ENCODE measurements at regions not wholly inside any gene's neighbourhood (a gene's known extent, or its start where the extent isn't known, plus 50 kb on each side); places are given as distances from the start of the nearest gene placed in this dataset.

DNA sequence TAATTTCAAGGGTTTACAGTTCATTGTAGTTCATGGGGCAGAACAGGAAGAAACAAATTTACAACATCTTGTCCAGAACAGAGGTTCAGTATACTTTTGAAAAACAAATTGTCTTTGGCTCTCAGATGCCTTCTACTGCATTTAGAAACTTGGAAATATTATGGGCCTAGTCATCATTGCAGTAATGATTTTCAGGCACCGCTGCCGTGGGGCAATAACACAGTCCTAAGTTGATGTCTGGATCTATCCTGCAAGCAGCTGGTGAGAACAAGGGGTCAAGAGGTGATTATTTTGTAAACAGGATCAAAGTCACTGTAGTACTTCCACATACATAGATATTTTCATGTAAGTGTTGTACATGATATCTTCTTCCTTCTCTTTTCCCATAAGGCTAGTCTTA, 82.5 kb upstream of the CAST start:
- H3K4me3 ChIP-seq (ENCODE audit: low read length, poor library complexity, severe bottlenecking), result no peak overlapping the region
- no peaks in the 10 kb centered on the region for H3K79me2 ChIP-seq (ENCODE audit: insufficient read depth, low read length)
- H3K36me3 ChIP-seq (ENCODE audit: insufficient read depth, low read length), result no peaks in the 10 kb centered on the region
- H3K27me3 ChIP-seq (ENCODE audit: insufficient read depth, low read length, poor library complexity, severe bottlenecking), result no peaks in the 10 kb centered on the region
- no peak overlapping the region for H3K4me2 ChIP-seq (ENCODE audit: low read depth, low read length, poor library complexity, severe bottlenecking)
- no peaks in the 10 kb centered on the region for H3K9me3 ChIP-seq (ENCODE audit: insufficient read depth, low read depth, low read length)
- no peak overlapping the region for H3K9ac ChIP-seq (ENCODE audit: low read depth, low read length, poor library complexity, severe bottlenecking)
- H3F3A ChIP-seq (ENCODE audit: low read depth), result no peaks in the 10 kb centered on the region
- no peaks in the 10 kb centered on the region for H3K4me1 ChIP-seq (ENCODE audit: insufficient read depth, low read length, poor library complexity, severe bottlenecking)
- no peaks in the 10 kb centered on the region for H4K20me1 ChIP-seq (ENCODE audit: insufficient read depth, low read length, poor library complexity, severe bottlenecking)
- no peak overlapping the region for H2AFZ ChIP-seq (ENCODE audit: low read length)
- TF ChIP-seq EZH2phosphoT487 (IDR thresholded peaks at IDR 0.05; ENCODE audit: borderline replicate concordance), result no peak
- TF ChIP-seq, protein P1, sequence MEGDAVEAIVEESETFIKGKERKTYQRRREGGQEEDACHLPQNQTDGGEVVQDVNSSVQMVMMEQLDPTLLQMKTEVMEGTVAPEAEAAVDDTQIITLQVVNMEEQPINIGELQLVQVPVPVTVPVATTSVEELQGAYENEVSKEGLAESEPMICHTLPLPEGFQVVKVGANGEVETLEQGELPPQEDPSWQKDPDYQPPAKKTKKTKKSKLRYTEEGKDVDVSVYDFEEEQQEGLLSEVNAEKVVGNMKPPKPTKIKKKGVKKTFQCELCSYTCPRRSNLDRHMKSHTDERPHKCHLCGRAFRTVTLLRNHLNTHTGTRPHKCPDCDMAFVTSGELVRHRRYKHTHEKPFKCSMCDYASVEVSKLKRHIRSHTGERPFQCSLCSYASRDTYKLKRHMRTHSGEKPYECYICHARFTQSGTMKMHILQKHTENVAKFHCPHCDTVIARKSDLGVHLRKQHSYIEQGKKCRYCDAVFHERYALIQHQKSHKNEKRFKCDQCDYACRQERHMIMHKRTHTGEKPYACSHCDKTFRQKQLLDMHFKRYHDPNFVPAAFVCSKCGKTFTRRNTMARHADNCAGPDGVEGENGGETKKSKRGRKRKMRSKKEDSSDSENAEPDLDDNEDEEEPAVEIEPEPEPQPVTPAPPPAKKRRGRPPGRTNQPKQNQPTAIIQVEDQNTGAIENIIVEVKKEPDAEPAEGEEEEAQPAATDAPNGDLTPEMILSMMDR (conservative IDR thresholded peaks at IDR 0.05; ENCODE audit: low read length), result no peak
- no peaks in the 10 kb centered on the region for H3K9me2 ChIP-seq (replicated peaks; ENCODE audit: low read depth, low read length)

GRCh38 chr5:96582343-96582742, 79.8 kb upstream of the CAST start:
- H3K9me3 ChIP-seq (ENCODE audit: insufficient read depth, low read depth, low read length), result no peaks in the 10 kb centered on the region
- no peaks in the 10 kb centered on the region for H3K36me3 ChIP-seq (ENCODE audit: insufficient read depth, low read length)
- H3K4me2 ChIP-seq (ENCODE audit: low read depth, low read length, poor library complexity, severe bottlenecking), result no peak overlapping the region
- TF ChIP-seq EZH2phosphoT487 (IDR thresholded peaks at IDR 0.05; ENCODE audit: borderline replicate concordance), result no peak
- TF ChIP-seq, protein P1 (conservative IDR thresholded peaks at IDR 0.05; ENCODE audit: low read length), result no peak
- H3K27me3 ChIP-seq (ENCODE audit: insufficient read depth, low read length, poor library complexity, severe bottlenecking), result no peaks in the 10 kb centered on the region
- no peak overlapping the region for H3K9ac ChIP-seq (ENCODE audit: low read depth, low read length, poor library complexity, severe bottlenecking)
- H3K79me2 ChIP-seq (ENCODE audit: insufficient read depth, low read length), result no peaks in the 10 kb centered on the region
- no peaks in the 10 kb centered on the region for H3K4me1 ChIP-seq (ENCODE audit: insufficient read depth, low read length, poor library complexity, severe bottlenecking)
- H3F3A ChIP-seq (ENCODE audit: low read depth), result no peaks in the 10 kb centered on the region
- no peak overlapping the region for H2AFZ ChIP-seq (ENCODE audit: low read length)
- no peak overlapping the region for H3K4me3 ChIP-seq (ENCODE audit: low read length, poor library complexity, severe bottlenecking)
- H3K9me2 ChIP-seq (replicated peaks; ENCODE audit: low read depth, low read length), result no peaks in the 10 kb centered on the region
- H4K20me1 ChIP-seq (ENCODE audit: insufficient read depth, low read length, poor library complexity, severe bottlenecking), result no peaks in the 10 kb centered on the region

DNA sequence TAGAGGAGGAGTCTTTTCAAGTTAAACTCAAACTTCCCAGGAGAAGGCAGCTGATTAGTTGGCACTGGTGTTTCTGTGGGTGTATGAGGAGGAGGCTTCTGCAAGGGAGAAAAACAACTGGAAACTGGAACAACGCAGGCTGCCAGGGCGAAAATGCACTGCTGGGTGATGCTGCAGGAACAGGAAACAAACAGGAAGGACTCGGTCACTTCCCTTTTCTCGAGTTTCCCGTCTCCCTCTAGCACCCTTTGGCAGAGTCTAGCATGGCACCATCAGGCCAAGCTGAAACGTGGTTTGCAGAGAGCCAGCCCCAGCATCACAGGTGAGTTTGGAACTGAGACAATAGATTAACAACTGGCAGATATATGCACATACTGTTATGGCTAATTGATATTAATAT, 77.5 kb upstream of the CAST start:
- no peak overlapping the region for H3K4me2 ChIP-seq (ENCODE audit: low read depth, low read length, poor library complexity, severe bottlenecking)
- no peaks in the 10 kb centered on the region for H3K4me1 ChIP-seq (ENCODE audit: insufficient read depth, low read length, poor library complexity, severe bottlenecking)
- no peaks in the 10 kb centered on the region for H3K27me3 ChIP-seq (ENCODE audit: insufficient read depth, low read length, poor library complexity, severe bottlenecking)
- no peaks in the 10 kb centered on the region for H3F3A ChIP-seq (ENCODE audit: low read depth)
- H3K4me3 ChIP-seq (ENCODE audit: low read length, poor library complexity, severe bottlenecking), result no peak overlapping the region
- H3K79me2 ChIP-seq (ENCODE audit: insufficient read depth, low read length), result no peaks in the 10 kb centered on the region
- no peak overlapping the region for H3K9ac ChIP-seq (ENCODE audit: low read depth, low read length, poor library complexity, severe bottlenecking)
- no peaks in the 10 kb centered on the region for H3K9me3 ChIP-seq (ENCODE audit: insufficient read depth, low read depth, low read length)
- no peaks in the 10 kb centered on the region for H3K9me2 ChIP-seq (replicated peaks; ENCODE audit: low read depth, low read length)
- no peaks in the 10 kb centered on the region for H4K20me1 ChIP-seq (ENCODE audit: insufficient read depth, low read length, poor library complexity, severe bottlenecking)
- TF ChIP-seq, protein P1 (conservative IDR thresholded peaks at IDR 0.05; ENCODE audit: low read length), result no peak
- TF ChIP-seq EZH2phosphoT487 (IDR thresholded peaks at IDR 0.05; ENCODE audit: borderline replicate concordance), result no peak
- H2AFZ ChIP-seq (ENCODE audit: low read length), result no peak overlapping the region
- H3K36me3 ChIP-seq (ENCODE audit: insufficient read depth, low read length), result no peaks in the 10 kb centered on the region

Data from Loucy (cell line).